ENCODE measurements at regions not wholly inside any gene's neighbourhood (a gene's known extent, or its start where the extent isn't known, plus 50 kb on each side); places are given as distances from the start of the nearest gene placed in this dataset.
"Not testable (repeated sequence)": the region's sequence is repeated elsewhere in the genome, so short reads cannot be mapped to it uniquely, and the experiment has no call there.

- CTCF ChIA-PET; H3K27ac Mint-ChIP-seq; intact Hi-C loops (cut with DNase I, micrococcal nuclease); H3K9me3 Mint-ChIP-seq; H3K4me3 Mint-ChIP-seq; H3K4me1 ChIP-seq (ENCODE audit: insufficient read depth, low read length); H3K27me3 ChIP-seq (ENCODE audit: control insufficient read depth in 1 of 2, insufficient read depth in 2 of 2, low read length in 2 of 2); H3K27me3 Mint-ChIP-seq; POLR2A ChIA-PET; ATAC-seq (ENCODE audit: poor library complexity); H3K36me3 ChIP-seq (ENCODE audit: insufficient read depth, low read length); H3K9me3 ChIP-seq (ENCODE audit: control insufficient read depth in 1 of 2, insufficient read depth in 1 of 2, low read length in 2 of 2); H3K4me1 Mint-ChIP-seq (ENCODE audit: low read depth); H3K27ac ChIP-seq (ENCODE audit: low read depth in 1 of 2, low read length in 2 of 2); DNase-seq; H3K4me3 ChIP-seq (ENCODE audit: low read length); H3K36me3 Mint-ChIP-seq (ENCODE audit: low read depth): not testable (repeated sequence)
Measured at GRCh38 chr2:110013388-110013787, 102.2 kb downstream of the MALL start.

GRCh38 chr2:110016381-110017092 lies 99.1 kb downstream of the MALL start:
- H3K36me3 ChIP-seq (ENCODE audit: insufficient read depth, low read length); H3K27ac ChIP-seq (ENCODE audit: low read depth in 1 of 2, low read length in 2 of 2); H3K4me3 ChIP-seq (ENCODE audit: low read length); intact Hi-C loops (cut with DNase I, micrococcal nuclease); H3K27me3 ChIP-seq (ENCODE audit: control insufficient read depth in 1 of 2, insufficient read depth in 2 of 2, low read length in 2 of 2); DNase-seq; H3K4me3 Mint-ChIP-seq; H3K4me1 Mint-ChIP-seq (ENCODE audit: low read depth); H3K27ac Mint-ChIP-seq; H3K27me3 Mint-ChIP-seq; CTCF ChIA-PET; ATAC-seq (ENCODE audit: poor library complexity); H3K9me3 ChIP-seq (ENCODE audit: control insufficient read depth in 1 of 2, insufficient read depth in 1 of 2, low read length in 2 of 2); POLR2A ChIA-PET; H3K36me3 Mint-ChIP-seq (ENCODE audit: low read depth); H3K4me1 ChIP-seq (ENCODE audit: insufficient read depth, low read length); H3K9me3 Mint-ChIP-seq: not testable (repeated sequence)

- H3K36me3 Mint-ChIP-seq (ENCODE audit: low read depth); POLR2A ChIA-PET; H3K9me3 Mint-ChIP-seq; H3K9me3 ChIP-seq (ENCODE audit: control insufficient read depth in 1 of 2, insufficient read depth in 1 of 2, low read length in 2 of 2); DNase-seq; H3K36me3 ChIP-seq (ENCODE audit: insufficient read depth, low read length); H3K4me1 Mint-ChIP-seq (ENCODE audit: low read depth); intact Hi-C loops (cut with DNase I, micrococcal nuclease); H3K4me1 ChIP-seq (ENCODE audit: insufficient read depth, low read length); H3K27ac ChIP-seq (ENCODE audit: low read depth in 1 of 2, low read length in 2 of 2); H3K27me3 Mint-ChIP-seq; ATAC-seq (ENCODE audit: poor library complexity); H3K4me3 ChIP-seq (ENCODE audit: low read length); H3K27ac Mint-ChIP-seq; H3K27me3 ChIP-seq (ENCODE audit: control insufficient read depth in 1 of 2, insufficient read depth in 2 of 2, low read length in 2 of 2); CTCF ChIA-PET; H3K4me3 Mint-ChIP-seq: not testable (repeated sequence)
Measured at GRCh38 chr2:110020269-110020668, 95.4 kb downstream of the MALL start.

- H3K27ac Mint-ChIP-seq; H3K27me3 ChIP-seq (ENCODE audit: control insufficient read depth in 1 of 2, insufficient read depth in 2 of 2, low read length in 2 of 2); H3K9me3 Mint-ChIP-seq; CTCF ChIA-PET; H3K27ac ChIP-seq (ENCODE audit: low read depth in 1 of 2, low read length in 2 of 2); POLR2A ChIA-PET; H3K4me3 Mint-ChIP-seq; intact Hi-C loops (cut with DNase I, micrococcal nuclease); DNase-seq; H3K9me3 ChIP-seq (ENCODE audit: control insufficient read depth in 1 of 2, insufficient read depth in 1 of 2, low read length in 2 of 2); H3K27me3 Mint-ChIP-seq; H3K36me3 Mint-ChIP-seq (ENCODE audit: low read depth); ATAC-seq (ENCODE audit: poor library complexity); H3K4me3 ChIP-seq (ENCODE audit: low read length); H3K36me3 ChIP-seq (ENCODE audit: insufficient read depth, low read length); H3K4me1 ChIP-seq (ENCODE audit: insufficient read depth, low read length); H3K4me1 Mint-ChIP-seq (ENCODE audit: low read depth): not testable (repeated sequence)
Measured at GRCh38 chr2:110022278-110022677, 93.3 kb downstream of the MALL start.

- H3K36me3 Mint-ChIP-seq (ENCODE audit: low read depth); CTCF ChIA-PET; DNase-seq; intact Hi-C loops (cut with DNase I, micrococcal nuclease); ATAC-seq (ENCODE audit: poor library complexity); H3K36me3 ChIP-seq (ENCODE audit: insufficient read depth, low read length); H3K9me3 ChIP-seq (ENCODE audit: control insufficient read depth in 1 of 2, insufficient read depth in 1 of 2, low read length in 2 of 2); H3K4me3 ChIP-seq (ENCODE audit: low read length); H3K27ac ChIP-seq (ENCODE audit: low read depth in 1 of 2, low read length in 2 of 2); H3K27me3 ChIP-seq (ENCODE audit: control insufficient read depth in 1 of 2, insufficient read depth in 2 of 2, low read length in 2 of 2); H3K27me3 Mint-ChIP-seq; H3K4me3 Mint-ChIP-seq; POLR2A ChIA-PET; H3K4me1 Mint-ChIP-seq (ENCODE audit: low read depth); H3K4me1 ChIP-seq (ENCODE audit: insufficient read depth, low read length); H3K27ac Mint-ChIP-seq; H3K9me3 Mint-ChIP-seq: not testable (repeated sequence)
Measured at GRCh38 chr2:110026126-110026785, 89.4 kb downstream of the MALL start.

- DNase-seq; intact Hi-C loops (cut with DNase I, micrococcal nuclease); H3K4me1 ChIP-seq (ENCODE audit: insufficient read depth, low read length); H3K27ac Mint-ChIP-seq; H3K36me3 Mint-ChIP-seq (ENCODE audit: low read depth); H3K27me3 ChIP-seq (ENCODE audit: control insufficient read depth in 1 of 2, insufficient read depth in 2 of 2, low read length in 2 of 2); CTCF ChIA-PET; H3K36me3 ChIP-seq (ENCODE audit: insufficient read depth, low read length); H3K27me3 Mint-ChIP-seq; H3K4me3 Mint-ChIP-seq; H3K9me3 ChIP-seq (ENCODE audit: control insufficient read depth in 1 of 2, insufficient read depth in 1 of 2, low read length in 2 of 2); H3K4me3 ChIP-seq (ENCODE audit: low read length); ATAC-seq (ENCODE audit: poor library complexity); POLR2A ChIA-PET; H3K27ac ChIP-seq (ENCODE audit: low read depth in 1 of 2, low read length in 2 of 2); H3K4me1 Mint-ChIP-seq (ENCODE audit: low read depth); H3K9me3 Mint-ChIP-seq: not testable (repeated sequence)
Measured at GRCh38 chr2:110028411-110028810, 87.2 kb downstream of the MALL start.

- H3K27me3 ChIP-seq (ENCODE audit: control insufficient read depth in 1 of 2, insufficient read depth in 2 of 2, low read length in 2 of 2); intact Hi-C loops (cut with DNase I, micrococcal nuclease); H3K4me1 Mint-ChIP-seq (ENCODE audit: low read depth); H3K9me3 ChIP-seq (ENCODE audit: control insufficient read depth in 1 of 2, insufficient read depth in 1 of 2, low read length in 2 of 2); H3K4me1 ChIP-seq (ENCODE audit: insufficient read depth, low read length); H3K9me3 Mint-ChIP-seq; H3K36me3 ChIP-seq (ENCODE audit: insufficient read depth, low read length); CTCF ChIA-PET; H3K27ac ChIP-seq (ENCODE audit: low read depth in 1 of 2, low read length in 2 of 2); ATAC-seq (ENCODE audit: poor library complexity); DNase-seq; H3K27ac Mint-ChIP-seq; H3K4me3 Mint-ChIP-seq; H3K4me3 ChIP-seq (ENCODE audit: low read length); H3K36me3 Mint-ChIP-seq (ENCODE audit: low read depth); POLR2A ChIA-PET; H3K27me3 Mint-ChIP-seq: not testable (repeated sequence)
Measured at GRCh38 chr2:110030894-110031293, 84.7 kb downstream of the MALL start.
